PC-3 (cell line): ENCODE measurements at regions not wholly inside any gene's neighbourhood (a gene's known extent, or its start where the extent isn't known, plus 50 kb on each side); places are given as distances from the start of the nearest gene placed in this dataset.

Source experiments
- ATAC-seq: fragments of 200-7000 bp; cut with Tn5 transposase; 2 replicates; pipeline ENCODE4 v1.9.1; 2020; ENCODE audit warnings: mild to moderate bottlenecking, moderate library complexity
- BruUV-seq: library from RNA; stranded (reverse); fragments of 400-500 nt; replicated peaks from 2 replicates; lab custom pipeline; 2021; lab: Mats Ljungman, UMichigan
- CTCF ChIA-PET: fragments of 300-600 bp; sonication (Branson Sonifier 250); formaldehyde crosslinking; loops from one replicate; lab custom pipeline; 2022; ENCODE audit warnings: antibody characterized with exemption; lab: Charles Lee
- POLR2A ChIA-PET: fragments of 300-600 bp; sonication (Branson Sonifier 250); formaldehyde crosslinking; loops from one replicate; lab custom pipeline; 2022; ENCODE audit warnings: antibody characterized with exemption; ENCODE audit not compliant: unreplicated experiment; lab: Charles Lee
- DNase-seq: peaks from one replicate; pipeline ENCODE4 v3.0.0-alpha.2; 2015
- H2AFZ ChIP-seq: fragments of 300-600 bp; sonication (generic); 2 replicates; pipeline ENCODE4 v1.6.0; 2016; ENCODE audit warnings: antibody characterized with exemption, low read length
- H3F3A ChIP-seq: fragments of 300-600 bp; sonication (generic); one replicate; pipeline ENCODE4 v1.6.0; 2017; ENCODE audit warnings: antibody characterized with exemption, low read length, control low read depth, mild to moderate bottlenecking; ENCODE audit not compliant: unreplicated experiment
- H3K27ac ChIP-seq: fragments of 300-600 bp; sonication (generic); 2 replicates; pipeline ENCODE4 v1.5.1; 2016; ENCODE audit warnings: mild to moderate bottlenecking, low read length
- H3K27me3 ChIP-seq: fragments of 300-600 bp; sonication (generic); 2 replicates; pipeline ENCODE4 v1.6.1; 2016; ENCODE audit warnings: low read length, mixed read lengths
- H3K36me3 ChIP-seq: fragments of 300-600 bp; sonication (generic); 2 replicates; pipeline ENCODE4 v1.6.1; 2016; ENCODE audit warnings: low read depth, mixed run types, low read length, mixed read lengths
- H3K4me1 ChIP-seq: fragments of 300-600 bp; sonication (generic); 2 replicates; pipeline ENCODE4 v1.5.1; 2016; ENCODE audit warnings: low read length; ENCODE audit not compliant: insufficient read depth
- H3K4me2 ChIP-seq: fragments of 300-600 bp; sonication (generic); 2 replicates; pipeline ENCODE4 v1.6.0; 2016; ENCODE audit warnings: low read length
- H3K4me3 ChIP-seq: fragments of 300-600 bp; sonication (generic); 2 replicates; pipeline ENCODE4 v1.5.1; 2016; ENCODE audit warnings: mild to moderate bottlenecking, low read length, mixed read lengths
- H3K79me2 ChIP-seq: fragments of 300-600 bp; sonication (generic); 2 replicates; pipeline ENCODE4 v1.6.1; 2017; ENCODE audit warnings: low read length, mixed read lengths
- H3K9ac ChIP-seq: fragments of 300-600 bp; sonication (generic); 2 replicates; pipeline ENCODE4 v1.6.0; 2016; ENCODE audit warnings: mild to moderate bottlenecking, low read length
- H3K9me2 ChIP-seq: fragments of 300-600 bp; sonication (generic); replicated peaks from 2 replicates; pipeline ENCODE4 v1.6.1; 2016; ENCODE audit warnings: mixed run types, low read length, mixed read lengths
- H3K9me3 ChIP-seq: fragments of 300-600 bp; sonication (generic); 2 replicates; pipeline ENCODE4 v1.6.1; 2016; ENCODE audit warnings: low read length, mixed read lengths
- H4K20me1 ChIP-seq: fragments of 300-600 bp; sonication (generic); 2 replicates; pipeline ENCODE4 v1.6.1; 2016; ENCODE audit warnings: low read length, mixed read lengths
- EZH2 ChIP-seq: fragments of 300-600 bp; sonication (generic); IDR thresholded peaks from one replicate; pipeline ENCODE4 v1.6.1; 2017; ENCODE audit warnings: antibody characterized with exemption, mild to moderate bottlenecking, low read length; ENCODE audit not compliant: unreplicated experiment
- EZH2phosphoT487 ChIP-seq: fragments of 300-600 bp; sonication (generic); IDR thresholded peaks from 2 replicates; pipeline ENCODE4 v1.6.1; 2018; ENCODE audit warnings: mild to moderate bottlenecking, antibody characterized with exemption, low read length, borderline replicate concordance
- intact Hi-C: fragments of 100-400 bp; cut with micrococcal nuclease; formaldehyde crosslinking; loops from 2 replicates; pipeline ENCODE4 v1.9.0; 2023
- TF ChIP-seq, protein P1 (sequence below): fragments of 300-600 bp; sonication (generic); conservative IDR thresholded peaks from 2 replicates; pipeline ENCODE4 v1.5.1; 2017; ENCODE audit warnings: antibody characterized with exemption, low read depth, mild to moderate bottlenecking, low read length

GRCh38 chr7:32677593-32677992 is 182.3 kb downstream of the AVL9 start:
- peaks cover 28% of the 10 kb centered on the region for H3K4me1 ChIP-seq
- no peak overlapping the region for H3K27ac ChIP-seq
- no peak for DNase-seq
- H3K4me2 ChIP-seq = no peak overlapping the region
- no peaks in the 10 kb centered on the region for H3K27me3 ChIP-seq
- POLR2A ChIA-PET = no interaction called here
- BruUV-seq = no TSS peak
- no peaks in the 10 kb centered on the region for H3K79me2 ChIP-seq
- no peaks in the 10 kb centered on the region; the same call in 1 of the 2 replicates for H3K36me3 ChIP-seq
- H3K9me2 ChIP-seq = no peaks in the 10 kb centered on the region
- H3K4me3 ChIP-seq = no peak overlapping the region
- H3F3A ChIP-seq = no peaks in the 10 kb centered on the region
- no peak for ATAC-seq
- H2AFZ ChIP-seq = no peak overlapping the region
- H4K20me1 ChIP-seq = no peaks in the 10 kb centered on the region
- H3K9ac ChIP-seq = no peak overlapping the region
- no peak for TF ChIP-seq EZH2
- no peak for TF ChIP-seq EZH2phosphoT487
- TF ChIP-seq, protein P1, sequence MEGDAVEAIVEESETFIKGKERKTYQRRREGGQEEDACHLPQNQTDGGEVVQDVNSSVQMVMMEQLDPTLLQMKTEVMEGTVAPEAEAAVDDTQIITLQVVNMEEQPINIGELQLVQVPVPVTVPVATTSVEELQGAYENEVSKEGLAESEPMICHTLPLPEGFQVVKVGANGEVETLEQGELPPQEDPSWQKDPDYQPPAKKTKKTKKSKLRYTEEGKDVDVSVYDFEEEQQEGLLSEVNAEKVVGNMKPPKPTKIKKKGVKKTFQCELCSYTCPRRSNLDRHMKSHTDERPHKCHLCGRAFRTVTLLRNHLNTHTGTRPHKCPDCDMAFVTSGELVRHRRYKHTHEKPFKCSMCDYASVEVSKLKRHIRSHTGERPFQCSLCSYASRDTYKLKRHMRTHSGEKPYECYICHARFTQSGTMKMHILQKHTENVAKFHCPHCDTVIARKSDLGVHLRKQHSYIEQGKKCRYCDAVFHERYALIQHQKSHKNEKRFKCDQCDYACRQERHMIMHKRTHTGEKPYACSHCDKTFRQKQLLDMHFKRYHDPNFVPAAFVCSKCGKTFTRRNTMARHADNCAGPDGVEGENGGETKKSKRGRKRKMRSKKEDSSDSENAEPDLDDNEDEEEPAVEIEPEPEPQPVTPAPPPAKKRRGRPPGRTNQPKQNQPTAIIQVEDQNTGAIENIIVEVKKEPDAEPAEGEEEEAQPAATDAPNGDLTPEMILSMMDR = no peak
- H3K9me3 ChIP-seq = no peaks in the 10 kb centered on the region
- intact Hi-C loops = no loop called here
- CTCF ChIA-PET = no interaction called here

DNA sequence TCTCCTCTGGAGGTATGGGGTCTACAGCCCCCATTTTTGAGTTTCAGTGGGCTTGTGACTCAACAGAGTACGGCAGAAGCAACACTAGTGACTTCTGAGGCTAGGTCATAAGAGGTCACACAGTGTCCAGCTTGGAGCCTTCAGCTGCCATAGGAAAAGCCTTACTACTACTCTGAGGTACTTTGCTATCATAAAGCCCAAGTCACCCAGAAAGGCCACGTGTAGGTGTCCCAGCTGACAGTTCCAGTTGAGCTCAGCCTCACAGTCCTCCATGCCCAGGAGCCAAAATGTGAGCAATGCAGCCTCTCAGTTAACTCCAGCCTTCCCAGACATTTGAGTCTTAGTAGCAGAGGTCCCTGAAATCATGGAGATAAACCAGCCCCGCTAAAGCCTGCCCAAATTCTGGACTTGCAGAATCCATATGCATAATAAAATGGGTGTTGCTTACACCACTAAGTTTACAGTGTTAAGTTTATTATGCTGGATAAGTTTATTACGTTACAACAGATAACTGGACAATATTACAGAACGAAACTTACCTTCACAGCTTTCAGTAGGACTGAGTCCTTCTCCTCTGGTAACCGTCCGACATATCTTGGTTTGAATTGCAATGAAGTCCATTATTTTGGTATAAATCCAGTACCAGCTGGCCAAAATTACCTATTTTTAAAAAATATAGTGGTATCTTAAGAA is 181.1 kb downstream of the AVL9 start:
- H3K27ac ChIP-seq = no peak overlapping the region
- no peak overlapping the region for H3K4me2 ChIP-seq
- no peaks in the 10 kb centered on the region for H3F3A ChIP-seq
- no peak for TF ChIP-seq EZH2phosphoT487
- TF ChIP-seq, protein P1 = no peak
- no peak for TF ChIP-seq EZH2
- ATAC-seq = no peak
- no peaks in the 10 kb centered on the region for H4K20me1 ChIP-seq
- no peaks in the 10 kb centered on the region for H3K27me3 ChIP-seq
- no peak overlapping the region for H3K4me3 ChIP-seq
- no peaks in the 10 kb centered on the region for H3K79me2 ChIP-seq
- intact Hi-C loops = no loop called here
- H2AFZ ChIP-seq = no peak overlapping the region
- CTCF ChIA-PET = no interaction called here
- BruUV-seq = no TSS peak
- POLR2A ChIA-PET = no interaction called here
- H3K9me3 ChIP-seq = no peaks in the 10 kb centered on the region
- peaks cover 30% of the 10 kb centered on the region for H3K4me1 ChIP-seq
- H3K36me3 ChIP-seq = no peaks in the 10 kb centered on the region; the same call in 1 of the 2 replicates
- no peak for DNase-seq
- no peaks in the 10 kb centered on the region for H3K9me2 ChIP-seq
- no peak overlapping the region for H3K9ac ChIP-seq

DNA sequence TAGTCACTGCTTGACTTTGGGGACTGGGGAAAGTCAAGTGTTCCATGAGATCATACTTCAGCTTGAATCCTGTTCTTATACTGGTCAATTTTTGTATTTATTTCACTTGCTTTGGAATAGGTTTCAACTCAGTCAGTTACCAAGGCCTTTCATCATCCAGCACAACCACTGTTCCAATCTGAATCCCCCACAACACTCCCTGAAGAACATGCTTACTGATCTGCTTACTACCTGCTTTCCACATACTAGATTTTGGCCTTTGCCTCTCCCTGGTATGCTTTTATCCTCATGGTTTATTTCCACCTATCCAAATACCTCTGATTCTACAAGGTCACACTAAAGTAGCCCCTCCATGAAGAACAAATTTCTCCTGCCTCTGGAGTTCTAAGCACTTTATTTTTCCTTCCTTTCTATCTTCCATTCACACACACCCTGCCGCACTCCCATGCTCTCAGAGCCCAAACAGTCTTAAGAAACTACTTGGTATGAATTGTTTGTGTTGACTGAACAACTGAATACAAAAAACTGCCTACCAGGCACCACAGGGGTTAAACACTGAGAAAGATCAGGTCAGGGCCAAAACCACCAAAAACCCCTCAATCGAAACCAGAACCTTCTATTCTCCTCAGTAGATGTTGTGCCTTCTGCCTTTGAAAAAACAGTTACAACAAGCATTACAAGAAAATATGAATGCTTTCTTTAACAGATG is 178.1 kb downstream of the AVL9 start:
- intact Hi-C loops = loop anchor here (5.0 kb wide), 1 partner anchor 91 kb away; no protein-coding TSS in a partner anchor
- Histone ChIP-seq H3K4me2 (no peak overlapping the region), H3K9me2 (no peaks in the 10 kb centered on the region), H3K4me3 (no peak overlapping the region), H3K9me3 (no peaks in the 10 kb centered on the region), H3K79me2 (no peaks in the 10 kb centered on the region), H3K27me3 (no peaks in the 10 kb centered on the region), H3K4me1 (peaks cover 34% of the 10 kb centered on the region), H3K27ac (no peak overlapping the region), H3K36me3 (no peaks in the 10 kb centered on the region; the same call in 1 of the 2 replicates), H3F3A (peaks cover 7% of the 10 kb centered on the region), H4K20me1 (no peaks in the 10 kb centered on the region), H2AFZ (no peak overlapping the region), H3K9ac (no peak overlapping the region)
- BruUV-seq = no TSS peak
- ChIA-PET POLR2A (no interaction called here), CTCF (no interaction called here)
- no peak for TF ChIP-seq EZH2
- no peak for TF ChIP-seq EZH2phosphoT487
- no peak for ATAC-seq
- DNase-seq = no peak
